HG02852 (cell line): ENCODE measurements at regions not wholly inside any gene's neighbourhood (a gene's known extent, or its start where the extent isn't known, plus 50 kb on each side); places are given as distances from the start of the nearest gene placed in this dataset.
"Not testable (repeated sequence)": the region's sequence is repeated elsewhere in the genome, so short reads cannot be mapped to it uniquely, and the experiment has no call there.

ENCODE experiments used
- ATAC-seq: cut with Tn5 transposase; IDR thresholded peaks from one replicate; pipeline ENCODE4 v1.9.1; 2021; ENCODE audit warnings: mild to moderate bottlenecking, moderate library complexity; ENCODE audit not compliant: unreplicated experiment

GRCh38 chr10:117601716-117602115 is 59.2 kb downstream of the EMX2 start:
- no peak for ATAC-seq

DNA sequence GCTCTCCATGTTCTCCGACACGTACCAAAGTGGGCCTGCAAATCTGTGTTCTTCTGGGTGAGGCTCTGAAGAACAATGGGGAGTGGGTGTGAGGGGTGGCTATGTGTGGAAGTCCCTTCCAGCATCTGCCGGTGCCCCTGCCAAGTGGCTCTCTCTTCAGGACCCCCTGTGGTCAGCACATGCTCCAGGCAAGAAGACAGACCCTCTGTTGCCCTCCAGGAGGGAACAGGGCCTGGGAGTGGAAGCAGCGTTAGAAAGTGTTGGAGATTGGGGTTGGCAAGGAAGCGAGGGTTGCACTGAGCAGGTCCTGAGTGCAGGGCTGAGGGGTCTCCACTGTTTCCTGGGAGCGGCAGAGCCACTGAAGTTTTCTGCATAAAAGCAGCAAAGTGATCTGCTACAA is 60.5 kb downstream of the EMX2 start:
- no peak for ATAC-seq

- no peak for ATAC-seq
Measured at GRCh38 chr10:117603726-117604125, 61.2 kb downstream of the EMX2 start.

DNA sequence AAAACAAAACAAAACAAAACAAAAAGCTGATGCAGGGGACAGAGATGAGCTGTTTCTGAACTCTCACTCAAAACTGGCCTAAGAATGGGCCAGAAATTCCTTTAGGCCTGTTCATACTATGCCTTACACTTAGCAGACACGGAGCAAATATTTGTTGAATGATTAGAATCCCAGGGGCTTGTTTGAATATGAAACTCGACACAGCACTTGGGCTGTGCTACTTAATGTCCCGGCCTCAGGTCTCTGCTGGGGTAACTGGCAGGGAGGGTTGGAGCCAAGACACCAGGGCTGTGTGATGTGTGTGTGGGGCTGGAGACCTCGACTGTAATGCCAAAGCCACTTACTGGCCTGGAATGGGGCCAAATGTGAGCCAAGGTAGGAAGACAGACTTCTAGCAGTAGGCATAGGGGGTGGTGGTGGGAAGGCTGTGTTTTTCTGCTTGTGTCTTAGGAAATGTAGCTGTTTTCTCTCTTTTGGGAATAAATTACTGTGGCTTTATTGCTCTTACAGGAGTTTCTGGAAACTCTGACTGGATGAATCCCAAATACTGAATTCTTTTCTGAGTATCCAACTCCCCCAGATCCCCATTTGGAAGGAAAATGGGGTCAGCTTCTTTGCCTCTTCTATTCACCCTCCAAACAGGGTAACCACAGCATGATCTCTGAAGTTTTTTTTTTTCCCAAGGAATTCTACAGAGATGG is 66.7 kb downstream of the EMX2 start:
- ATAC-seq: no peak

GRCh38 chr10:117609796-117610170 is 67.2 kb downstream of the EMX2 start:
- no peak for ATAC-seq

GRCh38 chr10:117610321-117610720 is 67.8 kb downstream of the EMX2 start:
- no peak for ATAC-seq

- ATAC-seq: no peak
Measured at GRCh38 chr10:117612113-117612512, 69.6 kb downstream of the EMX2 start.

DNA sequence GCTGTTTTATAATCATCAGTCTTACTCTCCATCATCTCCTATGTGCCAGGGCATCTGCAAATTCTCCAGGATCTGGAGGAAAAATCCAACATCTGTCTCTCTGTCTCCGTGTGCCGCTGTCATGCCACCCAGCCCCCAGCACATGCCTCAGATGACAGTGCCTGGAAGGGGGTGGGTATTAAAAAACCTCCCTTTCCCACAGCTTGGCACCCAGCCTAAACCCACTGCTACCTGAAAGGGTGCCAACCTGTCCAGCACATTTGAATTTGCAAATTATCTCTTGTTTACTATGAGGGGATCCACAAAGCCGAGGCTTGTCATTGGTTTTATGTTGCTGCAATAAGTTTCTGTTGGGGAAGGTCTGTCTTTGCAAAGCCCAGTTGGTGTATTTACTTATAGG is 73.1 kb downstream of the EMX2 start:
- no peak for ATAC-seq

DNA sequence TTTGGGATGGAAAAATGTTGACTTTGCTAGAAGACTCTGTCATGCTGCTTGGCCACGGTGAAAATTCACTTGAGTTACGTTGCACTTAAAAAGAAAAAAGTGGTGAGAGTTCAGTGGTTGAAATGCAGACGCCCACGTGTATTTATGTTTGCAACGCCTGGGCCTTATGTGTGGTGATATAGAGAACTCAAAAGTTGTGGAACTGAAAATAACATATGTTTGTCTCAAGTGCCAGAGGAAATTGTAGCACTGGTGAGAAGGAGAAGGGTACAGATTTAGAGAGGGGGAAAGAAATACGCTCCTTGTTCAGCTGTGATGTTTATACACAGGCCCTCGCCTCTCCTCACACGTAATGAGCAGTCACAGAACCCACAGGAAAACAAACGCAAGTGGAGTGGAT is 73.6 kb downstream of the EMX2 start:
- no peak for ATAC-seq

GRCh38 chr10:117617086-117617485 is 74.5 kb downstream of the EMX2 start:
- ATAC-seq: no peak

DNA sequence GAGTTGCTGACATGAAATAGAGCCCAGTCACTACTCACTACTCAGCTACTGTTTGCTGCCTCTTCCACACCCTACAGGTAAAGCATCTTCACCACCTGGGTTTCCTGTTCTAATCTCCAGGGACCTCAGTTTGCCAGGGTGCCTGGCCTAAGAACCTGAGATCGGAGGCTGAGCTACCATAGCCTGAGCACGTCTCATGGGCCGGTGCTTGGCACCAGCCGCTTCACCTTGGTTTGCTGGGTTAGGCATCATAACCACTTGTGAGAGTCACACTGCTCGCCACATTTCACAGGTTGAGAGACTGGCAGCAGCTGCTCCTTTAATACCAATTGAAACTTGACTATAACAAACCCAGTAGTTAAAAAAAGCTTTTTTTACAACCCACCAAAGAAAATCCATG is 75.1 kb downstream of the EMX2 start:
- ATAC-seq: no peak

DNA sequence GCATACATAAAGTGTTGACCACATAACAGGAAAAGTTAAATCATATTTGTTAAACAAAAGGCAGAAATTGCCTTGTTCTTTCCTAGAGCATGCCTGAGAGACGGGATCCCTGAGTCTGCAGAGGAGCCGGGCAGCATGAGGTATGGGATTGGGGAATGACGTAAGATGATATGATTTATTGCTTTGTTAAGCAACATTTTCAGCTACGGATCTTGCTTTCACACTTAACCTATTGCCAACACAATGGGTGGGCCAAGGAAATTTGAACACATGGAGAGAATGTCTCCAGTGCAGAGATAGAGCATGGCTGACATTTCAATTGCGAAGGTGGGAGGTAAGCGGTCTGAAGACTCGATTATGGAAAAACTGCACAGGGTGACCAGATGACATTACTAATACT is 76.7 kb downstream of the EMX2 start:
- no peak for ATAC-seq

DNA sequence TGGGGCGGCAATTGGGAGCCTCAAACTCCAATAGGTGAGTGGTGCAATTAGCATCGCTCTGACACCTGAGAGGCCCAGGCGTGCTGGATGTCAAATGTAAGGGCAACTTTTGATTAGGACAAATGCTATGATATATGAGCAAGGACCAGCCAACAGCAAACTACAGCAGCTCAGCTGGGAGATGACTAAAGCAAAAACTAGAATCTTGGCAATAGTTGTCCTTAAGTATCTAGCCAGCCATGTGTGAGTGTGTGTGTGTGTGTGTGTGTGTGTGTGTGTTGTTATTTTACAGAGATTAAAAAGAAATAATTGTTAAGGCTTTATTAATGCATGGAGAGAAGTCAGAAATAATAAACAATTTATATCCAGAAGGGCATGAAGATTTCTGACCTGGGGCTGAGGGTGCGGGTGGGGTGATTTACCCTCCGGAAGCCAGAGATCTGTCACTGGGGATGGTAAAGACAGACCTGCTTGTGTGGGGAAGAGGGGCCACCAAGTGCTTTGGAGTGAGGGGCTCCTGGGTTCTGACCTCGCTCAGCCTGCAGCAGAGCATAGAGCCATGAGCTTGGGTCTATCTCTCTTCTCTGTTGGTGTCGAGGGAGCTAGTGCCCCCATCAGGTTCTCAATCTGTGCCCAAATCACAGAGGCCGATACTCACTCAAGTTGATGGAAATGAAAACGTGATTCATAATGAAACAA is 77.3 kb downstream of the EMX2 start:
- ATAC-seq: no peak

GRCh38 chr10:117621196-117621595 is 78.7 kb downstream of the EMX2 start:
- no peak for ATAC-seq

DNA sequence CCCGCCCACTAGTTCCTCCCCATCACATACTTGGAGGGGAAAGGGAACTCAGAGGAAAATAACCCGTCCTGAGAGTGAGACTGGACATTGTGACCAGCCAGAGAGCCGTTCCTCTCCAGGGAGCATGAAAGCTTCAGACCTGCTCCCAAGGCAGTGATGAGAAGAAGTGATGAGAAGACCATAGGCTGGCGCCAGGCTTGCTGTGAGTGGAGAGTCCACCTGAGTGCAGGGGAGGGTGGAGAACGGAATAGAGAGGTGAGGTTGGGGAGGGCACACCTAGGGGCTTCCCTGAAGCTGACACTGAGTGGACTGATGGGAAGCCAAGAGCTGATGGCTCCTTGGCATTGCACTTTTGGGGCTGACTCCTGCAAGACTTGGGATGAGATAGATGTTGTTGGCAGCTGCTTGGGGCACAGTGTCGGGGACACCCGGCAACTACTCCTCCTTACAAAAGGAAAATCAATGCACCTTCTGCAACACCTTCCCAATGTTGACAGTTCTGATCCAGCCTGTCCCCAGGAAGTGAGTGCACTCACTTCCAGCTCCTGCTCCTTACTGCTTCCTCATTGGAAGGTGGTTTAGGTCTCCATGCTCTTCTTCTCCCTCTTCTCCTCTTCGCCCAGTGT is 79.4 kb downstream of the EMX2 start:
- ATAC-seq: no peak

GRCh38 chr10:117622471-117623184 is 80.1 kb downstream of the EMX2 start:
- no peak for ATAC-seq

DNA sequence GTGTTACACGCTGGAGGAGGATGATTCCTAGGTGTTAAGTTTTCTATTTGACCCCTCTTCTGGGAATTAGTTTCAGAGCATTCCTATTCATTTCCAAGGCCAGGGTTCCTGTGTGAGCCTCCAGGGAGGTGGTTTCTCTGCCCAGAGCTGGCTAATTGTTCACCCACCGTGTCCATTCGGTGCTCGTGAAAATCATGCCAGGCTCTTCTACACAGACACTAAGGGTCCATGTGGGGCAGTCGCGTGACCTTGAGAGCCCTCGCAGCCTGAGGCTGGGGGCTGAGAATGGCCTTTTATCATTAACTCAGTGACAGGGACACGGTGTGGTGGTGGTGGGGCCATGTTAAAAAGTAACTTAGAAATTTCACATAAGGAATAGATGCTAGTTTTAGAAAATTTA is 83.7 kb downstream of the EMX2 start:
- ATAC-seq: no peak

DNA sequence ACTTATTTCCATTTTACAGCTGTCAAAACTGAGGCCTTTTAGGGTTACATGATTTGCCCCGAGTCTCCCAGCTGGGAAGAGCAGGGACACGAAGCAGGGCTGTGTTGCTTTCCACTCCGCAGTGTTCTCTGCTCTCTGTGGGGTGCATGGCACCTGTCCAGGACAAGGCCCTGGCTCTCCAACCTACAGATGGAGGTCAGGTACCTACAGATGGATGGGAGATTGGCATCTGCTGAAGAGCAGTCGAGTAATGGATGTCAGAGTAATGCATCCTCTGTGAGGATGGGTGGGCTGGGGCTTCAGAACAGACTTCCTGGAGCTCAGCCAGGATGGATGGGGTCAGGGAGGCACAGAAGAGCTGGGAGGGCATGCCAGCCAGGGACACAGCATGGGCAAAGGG is 85.0 kb downstream of the EMX2 start:
- no peak for ATAC-seq

- ATAC-seq: not testable (repeated sequence)
Measured at GRCh38 chr10:117629717-117630116, 87.2 kb downstream of the EMX2 start.

GRCh38 chr10:117631276-117632145 is 89.0 kb downstream of the EMX2 start:
- ATAC-seq: no peak

DNA sequence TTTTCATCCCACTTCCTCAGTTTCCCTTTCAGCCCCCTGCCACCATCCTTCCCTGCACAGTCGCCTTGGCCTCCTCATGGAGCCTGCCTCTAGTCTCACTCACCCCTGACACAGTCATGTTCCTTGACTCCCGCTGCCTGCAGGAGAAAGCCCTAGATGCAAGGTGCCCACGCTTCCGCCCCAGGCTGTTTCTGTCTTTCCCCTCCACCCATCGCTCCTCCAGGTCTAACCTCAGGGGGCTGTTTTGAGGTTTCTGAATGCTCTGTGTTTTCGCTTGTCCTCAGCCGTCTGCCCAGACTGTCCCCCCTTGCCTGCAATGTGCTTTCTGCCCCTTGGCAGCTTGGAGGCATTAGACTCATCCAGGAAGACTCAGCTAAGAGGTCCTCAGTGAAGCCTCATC is 89.9 kb downstream of the EMX2 start:
- no peak for ATAC-seq
